ENCODE measurements at regions not wholly inside any gene's neighbourhood (a gene's known extent, or its start where the extent isn't known, plus 50 kb on each side); places are given as distances from the start of the nearest gene placed in this dataset.

GRCh38 chr3:95123104-95123503 is 1060.2 kb downstream of the NSUN3 start:
- H3K9me1 ChIP-seq (ENCODE audit: control insufficient read depth, extremely low read depth, insufficient read depth, low read length): no peaks in the 10 kb centered on the region
- TF ChIP-seq EZH2 (IDR thresholded peaks at IDR 0.05; ENCODE audit: low read length): no peak
- TF ChIP-seq CTCF (optimal IDR thresholded peaks at IDR 0.05 in 1 of 3, IDR thresholded peaks at IDR 0.05 in 1 of 3, conservative IDR thresholded peaks at IDR 0.05 in 1 of 3; ENCODE audit: extremely low read depth in 1 of 3, insufficient read depth in 2 of 3, low read length in 3 of 3): no peak
- H3K36me3 ChIP-seq (ENCODE audit: control insufficient read depth in 2 of 2, extremely low read depth in 1 of 2, insufficient read depth in 2 of 2, low read length in 2 of 2): no peaks in the 10 kb centered on the region
- H3K4me3 ChIP-seq (ENCODE audit: control insufficient read depth in 2 of 3, extremely low read depth in 1 of 3, insufficient read depth in 2 of 3, low read depth in 1 of 3, low read length in 3 of 3): no peak overlapping the region
- no peak overlapping the region for H3K4me2 ChIP-seq (ENCODE audit: control insufficient read depth, extremely low read depth, insufficient read depth, low read depth, low read length)
- no peaks in the 10 kb centered on the region for H3K79me2 ChIP-seq (ENCODE audit: control insufficient read depth, insufficient read depth, low read length)
- H3K4me1 ChIP-seq (ENCODE audit: control insufficient read depth, extremely low read depth, insufficient read depth, low read length): no peaks in the 10 kb centered on the region
- H3K9me3 ChIP-seq (ENCODE audit: control insufficient read depth, low read depth, low read length): no peaks in the 10 kb centered on the region
- no peak overlapping the region for H2AFZ ChIP-seq (ENCODE audit: control insufficient read depth, low read length)
- H3K27ac ChIP-seq (ENCODE audit: control insufficient read depth, insufficient read depth, low read length): no peak overlapping the region
- H3K27me3 ChIP-seq (ENCODE audit: control insufficient read depth, extremely low read depth, insufficient read depth, low read length): no peaks in the 10 kb centered on the region
- DNase-seq (ENCODE audit: low read depth, low spot score): no peak
- H3K9ac ChIP-seq (ENCODE audit: control insufficient read depth, extremely low read depth, insufficient read depth, low read length): no peak overlapping the region
- no peak for FAIRE-seq
- no peaks in the 10 kb centered on the region for H4K20me1 ChIP-seq (ENCODE audit: control insufficient read depth, extremely low read depth, insufficient read depth, low read length)
- dilution Hi-C loops (cut with MboI; ENCODE audit: extremely low pct_ligation_motif_present, low sequenced_read_pairs): no loop called here

GRCh38 chr3:95134693-95135413 is 1072.0 kb downstream of the NSUN3 start:
- no peak overlapping the region for H3K4me2 ChIP-seq (ENCODE audit: control insufficient read depth, extremely low read depth, insufficient read depth, low read depth, low read length)
- FAIRE-seq (no peak), DNase-seq (ENCODE audit: low read depth, low spot score) (no peak)
- no peak overlapping the region for H3K4me3 ChIP-seq (ENCODE audit: control insufficient read depth in 2 of 3, extremely low read depth in 1 of 3, insufficient read depth in 2 of 3, low read depth in 1 of 3, low read length in 3 of 3)
- no peaks in the 10 kb centered on the region for H3K9me3 ChIP-seq (ENCODE audit: control insufficient read depth, low read depth, low read length)
- dilution Hi-C loops (cut with MboI; ENCODE audit: extremely low pct_ligation_motif_present, low sequenced_read_pairs): no loop called here
- TF ChIP-seq CTCF (optimal IDR thresholded peaks at IDR 0.05 in 1 of 3, IDR thresholded peaks at IDR 0.05 in 1 of 3, conservative IDR thresholded peaks at IDR 0.05 in 1 of 3; ENCODE audit: extremely low read depth in 1 of 3, insufficient read depth in 2 of 3, low read length in 3 of 3) (no peak), EZH2 (IDR thresholded peaks at IDR 0.05; ENCODE audit: low read length) (no peak)
- H3K9ac ChIP-seq (ENCODE audit: control insufficient read depth, extremely low read depth, insufficient read depth, low read length): no peak overlapping the region
- no peak overlapping the region for H2AFZ ChIP-seq (ENCODE audit: control insufficient read depth, low read length)
- no peaks in the 10 kb centered on the region for H3K36me3 ChIP-seq (ENCODE audit: control insufficient read depth in 2 of 2, extremely low read depth in 1 of 2, insufficient read depth in 2 of 2, low read length in 2 of 2)
- H3K9me1 ChIP-seq (ENCODE audit: control insufficient read depth, extremely low read depth, insufficient read depth, low read length): no peaks in the 10 kb centered on the region
- H3K4me1 ChIP-seq (ENCODE audit: control insufficient read depth, extremely low read depth, insufficient read depth, low read length): no peaks in the 10 kb centered on the region
- H3K79me2 ChIP-seq (ENCODE audit: control insufficient read depth, insufficient read depth, low read length): no peaks in the 10 kb centered on the region
- no peaks in the 10 kb centered on the region for H3K27me3 ChIP-seq (ENCODE audit: control insufficient read depth, extremely low read depth, insufficient read depth, low read length)
- no peak overlapping the region for H3K27ac ChIP-seq (ENCODE audit: control insufficient read depth, insufficient read depth, low read length)
- H4K20me1 ChIP-seq (ENCODE audit: control insufficient read depth, extremely low read depth, insufficient read depth, low read length): no peaks in the 10 kb centered on the region

Data from keratinocyte (primary cell).